HEK293T (cell line): ENCODE measurements at regions not wholly inside any gene's neighbourhood (a gene's known extent, or its start where the extent isn't known, plus 50 kb on each side); places are given as distances from the start of the nearest gene placed in this dataset.

ENCODE experiments used
- CTCF ChIA-PET: fragments of 350-600 bp; formaldehyde crosslinking; extraction: SDS; loops from one replicate; lab custom pipeline; 2021; ENCODE audit warnings: antibody characterized with exemption, inconsistent platforms; lab: Yijun Ruan, JAX
- POLR2A ChIA-PET: fragments of 350-600 bp; formaldehyde crosslinking; extraction: SDS; loops from one replicate; lab custom pipeline; 2020; ENCODE audit warnings: antibody characterized with exemption, inconsistent platforms; lab: Yijun Ruan, JAX
- DNase-seq: peaks from one replicate; pipeline ENCODE4 v3.0.0; 2012; ENCODE audit warnings: mixed read lengths; ENCODE audit errors: extremely low spot score
- ARNT ChIP-seq: fragments of 450-650 bp; IDR thresholded peaks from 2 replicates; pipeline ENCODE4 v1.6.1; 2017; ENCODE audit warnings: mild to moderate bottlenecking
- BHLHE40 ChIP-seq: fragments of 450-650 bp; IDR thresholded peaks from 2 replicates; pipeline ENCODE4 v1.6.1; 2016; ENCODE audit warnings: mild to moderate bottlenecking, moderate library complexity, borderline replicate concordance
- CTBP1 ChIP-seq: fragments of 450-650 bp; IDR thresholded peaks from 2 replicates; pipeline ENCODE4 v1.6.1; 2016; ENCODE audit warnings: borderline replicate concordance
- ELF4 ChIP-seq: fragments of 450-650 bp; IDR thresholded peaks from 2 replicates; pipeline ENCODE4 v1.6.1; 2017; ENCODE audit warnings: antibody characterized with exemption
- FOXA1 ChIP-seq: fragments of 450-650 bp; IDR thresholded peaks from 2 replicates; pipeline ENCODE4 v1.6.1; 2016; ENCODE audit warnings: mild to moderate bottlenecking
- FOXK2 ChIP-seq: fragments of 450-650 bp; IDR thresholded peaks from 2 replicates; pipeline ENCODE4 v1.6.1; 2016; ENCODE audit warnings: mild to moderate bottlenecking
- FOXM1 ChIP-seq: fragments of 450-650 bp; IDR thresholded peaks from 2 replicates; pipeline ENCODE4 v1.6.1; 2017; ENCODE audit warnings: mild to moderate bottlenecking, borderline replicate concordance
- HDGF ChIP-seq: fragments of 450-650 bp; IDR thresholded peaks from 2 replicates; pipeline ENCODE4 v1.6.1; 2017; ENCODE audit warnings: antibody characterized with exemption, borderline replicate concordance
- L3MBTL2 ChIP-seq: fragments of 450-650 bp; conservative IDR thresholded peaks from 2 replicates; pipeline ENCODE4 v1.6.1; 2016; ENCODE audit warnings: mild to moderate bottlenecking
- LEF1 ChIP-seq: fragments of 450-650 bp; IDR thresholded peaks from 2 replicates; pipeline ENCODE4 v1.6.1; 2017; ENCODE audit warnings: mild to moderate bottlenecking, borderline replicate concordance
- NFRKB ChIP-seq: fragments of 450-650 bp; IDR thresholded peaks from 2 replicates; pipeline ENCODE4 v1.6.1; 2016; ENCODE audit warnings: mild to moderate bottlenecking, moderate library complexity
- SP1 ChIP-seq: fragments of 450-650 bp; IDR thresholded peaks from 2 replicates; pipeline ENCODE4 v1.6.1; 2017
- SUZ12 ChIP-seq: fragments of 450-650 bp; IDR thresholded peaks from 2 replicates; pipeline ENCODE4 v1.6.1; 2016; ENCODE audit warnings: mild to moderate bottlenecking
- TARDBP ChIP-seq: fragments of 450-650 bp; IDR thresholded peaks from 2 replicates; pipeline ENCODE4 v1.6.1; 2016
- ZNF384 ChIP-seq: fragments of 450-650 bp; IDR thresholded peaks from 2 replicates; pipeline ENCODE4 v1.6.1; 2016
- TF ChIP-seq, protein P1 (sequence below): fragments of 450-650 bp; IDR thresholded peaks from 2 replicates; pipeline ENCODE4 v1.6.1; 2016

- ChIA-PET POLR2A (no interaction called here), CTCF (no interaction called here)
- TF ChIP-seq HDGF (no peak), FOXK2 (no peak), FOXA1 (no peak), BHLHE40 (no peak), ELF4 (no peak), CTBP1 (no peak), ARNT (no peak)
These were observed 175.9 kb upstream of the SGK1 start for GRCh38 chr6:134493789-134494188.

DNA sequence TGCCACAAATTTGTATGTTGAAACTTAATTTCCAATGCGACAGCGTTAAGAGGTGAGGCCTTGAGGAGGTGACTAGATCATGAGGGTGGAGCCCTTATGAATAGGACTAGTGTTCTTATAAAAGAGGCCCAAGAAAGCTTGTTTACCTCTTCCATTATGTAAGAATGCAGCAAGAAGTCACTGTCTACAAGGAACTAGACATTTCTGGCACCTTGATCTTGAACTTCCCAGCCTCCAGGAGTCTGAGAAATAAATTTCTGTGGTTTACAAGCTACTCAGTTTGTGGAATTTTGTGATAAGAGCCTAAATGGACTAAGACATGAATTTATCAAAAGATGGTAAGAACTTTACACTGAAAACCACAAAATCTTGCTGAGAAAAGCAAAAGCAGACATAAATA, 173.6 kb upstream of the SGK1 start:
- ChIA-PET POLR2A (no interaction called here), CTCF (interaction anchor here (0.5 kb wide), 1 partner anchor 517 kb away, joined by 6 read pairs; no protein-coding TSS in a partner anchor)
- no peak for DNase-seq
- TF ChIP-seq ARNT (no peak), CTBP1 (no peak)

More at GRCh38 chr6:134493789-134494188, 175.9 kb upstream of the SGK1 start:
- DNase-seq: no peak

- no peak for DNase-seq
- CTCF ChIA-PET: no interaction called here
- TF ChIP-seq HDGF (no peak), ELF4 (no peak), FOXK2 (no peak), SP1 (no peak), TARDBP (no peak), L3MBTL2 (no peak), LEF1 (no peak), FOXM1 (no peak), BHLHE40 (no peak)
- TF ChIP-seq, protein P1, sequence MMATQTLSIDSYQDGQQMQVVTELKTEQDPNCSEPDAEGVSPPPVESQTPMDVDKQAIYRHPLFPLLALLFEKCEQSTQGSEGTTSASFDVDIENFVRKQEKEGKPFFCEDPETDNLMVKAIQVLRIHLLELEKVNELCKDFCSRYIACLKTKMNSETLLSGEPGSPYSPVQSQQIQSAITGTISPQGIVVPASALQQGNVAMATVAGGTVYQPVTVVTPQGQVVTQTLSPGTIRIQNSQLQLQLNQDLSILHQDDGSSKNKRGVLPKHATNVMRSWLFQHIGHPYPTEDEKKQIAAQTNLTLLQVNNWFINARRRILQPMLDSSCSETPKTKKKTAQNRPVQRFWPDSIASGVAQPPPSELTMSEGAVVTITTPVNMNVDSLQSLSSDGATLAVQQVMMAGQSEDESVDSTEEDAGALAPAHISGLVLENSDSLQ: no peak
- POLR2A ChIA-PET: no interaction called here
These were observed 164.8 kb upstream of the SGK1 start for GRCh38 chr6:134482593-134483270.

DNA sequence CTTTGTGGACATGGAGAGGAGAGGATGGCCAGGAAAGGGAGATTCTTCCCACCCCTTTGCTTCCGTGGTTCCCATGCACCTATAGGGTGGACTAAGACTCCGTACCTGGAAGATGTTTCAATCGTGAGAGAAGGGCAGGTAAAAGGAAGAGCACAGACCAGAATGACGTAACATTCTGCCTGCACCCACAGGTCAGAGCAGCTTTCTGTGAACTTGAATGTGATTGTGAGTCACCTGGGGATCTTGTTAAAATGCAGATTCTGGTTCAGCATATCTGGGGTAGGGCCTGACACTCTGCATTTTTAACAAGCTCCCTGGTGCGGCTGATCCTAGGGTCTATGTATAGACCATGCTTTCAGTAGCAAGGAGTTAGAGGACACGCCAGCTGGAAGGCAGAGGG, 164.1 kb upstream of the SGK1 start:
- CTCF ChIA-PET: no interaction called here
- DNase-seq: no peak
- POLR2A ChIA-PET: no interaction called here
- TF ChIP-seq ELF4 (no peak), LEF1 (no peak), BHLHE40 (no peak), SUZ12 (no peak), FOXA1 (no peak), FOXK2 (no peak), NFRKB (no peak), L3MBTL2 (no peak), ZNF384 (no peak)
- TF ChIP-seq, protein P1: no peak

DNA sequence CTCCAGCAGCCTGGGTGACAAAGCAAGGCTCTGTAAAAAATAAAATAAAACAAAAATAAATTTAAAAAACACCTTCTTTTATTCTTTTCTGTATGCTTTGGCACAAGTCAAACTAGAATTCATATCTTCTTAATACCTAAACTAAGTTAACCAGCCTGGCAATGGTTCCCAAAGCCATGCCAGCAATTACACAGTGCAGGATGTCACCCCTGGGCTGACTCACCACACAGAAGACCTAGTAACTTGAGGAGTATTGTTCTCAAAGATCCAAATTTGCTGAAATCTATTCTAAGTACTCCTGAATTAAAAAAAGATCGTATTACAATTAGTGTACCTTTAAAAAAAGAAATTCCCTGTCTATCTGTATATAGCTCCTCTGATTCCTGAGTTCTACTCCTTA, 162.7 kb upstream of the SGK1 start:
- ChIA-PET CTCF (no interaction called here), POLR2A (no interaction called here)
- TF ChIP-seq SUZ12: no peak
- no peak for TF ChIP-seq BHLHE40
- TF ChIP-seq SP1: no peak
- no peak for DNase-seq

GRCh38 chr6:134478764-134479399, 161.0 kb upstream of the SGK1 start:
- CTCF ChIA-PET: no interaction called here
- POLR2A ChIA-PET: no interaction called here
- DNase-seq: no peak

More at GRCh38 chr6:134478764-134479399, 161.0 kb upstream of the SGK1 start:
- TF ChIP-seq HDGF: no peak
- TF ChIP-seq CTBP1: no peak
- TF ChIP-seq L3MBTL2: no peak
- TF ChIP-seq LEF1: no peak
- TF ChIP-seq BHLHE40: no peak
- no peak for TF ChIP-seq ARNT
- no peak for TF ChIP-seq SUZ12
- no peak for TF ChIP-seq ELF4
- TF ChIP-seq SP1: no peak
- TF ChIP-seq TARDBP: no peak
- no peak for TF ChIP-seq FOXK2
- TF ChIP-seq FOXM1: no peak
- no peak for TF ChIP-seq ZNF384
- no peak for TF ChIP-seq FOXA1
- TF ChIP-seq, protein P1: no peak
